ENCODE measurements at regions not wholly inside any gene's neighbourhood (a gene's known extent, or its start where the extent isn't known, plus 50 kb on each side); places are given as distances from the start of the nearest gene placed in this dataset.

- DNase-seq (ENCODE audit: low read depth), result no peak
These were observed 52.8 kb upstream of the FBXL7 start for GRCh38 chr5:15447209-15447608.

GRCh38 chr5:15446552-15446951, 53.4 kb upstream of the FBXL7 start:
- DNase-seq (ENCODE audit: low read depth), result no peak

DNA sequence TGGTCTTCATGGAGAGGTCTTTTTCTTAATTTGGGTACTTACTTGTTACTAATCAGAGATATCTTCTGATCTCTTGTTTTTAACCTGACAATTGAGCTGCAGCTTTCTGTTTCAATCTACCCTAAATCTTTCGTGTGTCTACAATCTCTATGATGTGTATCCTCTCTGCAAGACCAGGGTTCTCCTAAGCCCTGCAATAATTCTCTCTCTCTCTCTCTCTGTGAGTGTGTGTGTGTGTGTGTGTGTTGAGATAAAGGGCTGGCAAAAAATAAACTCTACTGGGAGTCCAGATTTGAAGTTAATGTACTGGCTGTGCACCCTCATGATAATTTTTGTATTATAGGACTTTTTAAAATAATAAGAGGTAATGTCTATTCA, 57.8 kb upstream of the FBXL7 start:
- no peak for DNase-seq (ENCODE audit: low read depth)

GRCh38 chr5:15441433-15442192, 58.4 kb upstream of the FBXL7 start:
- DNase-seq (ENCODE audit: low read depth), result no peak

- peak; percentile 19 for DNase-seq (ENCODE audit: low read depth)
These were observed 59.5 kb upstream of the FBXL7 start for GRCh38 chr5:15440434-15440833.

GRCh38 chr5:15439801-15440200, 60.2 kb upstream of the FBXL7 start:
- no peak for DNase-seq (ENCODE audit: low read depth)

- DNase-seq (ENCODE audit: low read depth), result no peak
These were observed 66.3 kb upstream of the FBXL7 start for GRCh38 chr5:15433709-15434108.

- no peak for DNase-seq (ENCODE audit: low read depth)
These were observed 68.1 kb upstream of the FBXL7 start for GRCh38 chr5:15431923-15432322.

DNA sequence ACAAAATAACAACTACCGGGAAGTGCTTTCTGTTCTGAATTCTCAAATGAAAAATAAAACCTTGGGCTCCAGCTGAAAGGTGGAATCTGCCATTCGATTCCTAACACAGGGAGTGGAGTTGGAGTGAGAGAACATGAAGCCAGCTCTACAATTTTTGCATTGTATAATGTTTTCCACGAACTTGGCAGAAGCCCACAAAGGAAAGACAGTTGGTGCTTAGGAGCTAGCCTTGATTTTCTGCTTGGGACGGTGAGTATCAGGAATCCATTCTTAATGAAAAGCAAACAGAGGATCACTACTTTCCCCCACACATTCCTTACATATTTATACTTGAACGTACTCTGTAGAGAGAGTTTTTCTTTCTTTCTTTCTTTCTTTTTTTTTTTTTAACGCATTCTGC, 74.2 kb upstream of the FBXL7 start:
- no peak for DNase-seq (ENCODE audit: low read depth)

GRCh38 chr5:15424769-15425168, 75.2 kb upstream of the FBXL7 start:
- DNase-seq (ENCODE audit: low read depth), result no peak

DNA sequence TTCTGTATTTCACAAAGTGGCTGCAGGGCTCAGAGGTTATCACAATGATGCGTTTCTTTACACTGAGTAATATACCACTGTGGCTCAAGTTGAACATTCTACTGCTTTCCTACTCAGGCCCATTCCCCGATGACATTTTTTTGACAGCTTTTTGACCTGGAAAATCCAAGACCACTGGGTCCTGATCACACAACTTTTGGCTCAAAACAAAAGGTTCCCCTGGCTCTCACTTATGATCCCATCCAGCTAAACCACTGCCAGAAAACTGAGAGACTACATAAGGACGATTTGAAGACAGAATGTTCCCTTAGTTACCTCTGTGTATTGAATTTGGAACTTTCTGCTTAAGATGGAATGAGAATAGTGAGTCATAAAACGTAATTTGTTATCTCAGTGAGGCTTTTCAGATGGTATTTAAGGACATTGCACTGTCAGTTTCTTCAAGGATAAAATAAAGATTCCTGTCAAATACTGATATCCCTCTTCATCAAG, 78.0 kb upstream of the FBXL7 start:
- DNase-seq (ENCODE audit: low read depth), result no peak

GRCh38 chr5:15421381-15421780, 78.6 kb upstream of the FBXL7 start:
- DNase-seq (ENCODE audit: low read depth), result no peak

GRCh38 chr5:15420201-15420600, 79.8 kb upstream of the FBXL7 start:
- no peak for DNase-seq (ENCODE audit: low read depth)

- no peak for DNase-seq (ENCODE audit: low read depth)
These were observed 82.8 kb upstream of the FBXL7 start for GRCh38 chr5:15417156-15417555.

GRCh38 chr5:15406478-15406877, 93.5 kb upstream of the FBXL7 start:
- no peak for DNase-seq (ENCODE audit: low read depth)

DNA sequence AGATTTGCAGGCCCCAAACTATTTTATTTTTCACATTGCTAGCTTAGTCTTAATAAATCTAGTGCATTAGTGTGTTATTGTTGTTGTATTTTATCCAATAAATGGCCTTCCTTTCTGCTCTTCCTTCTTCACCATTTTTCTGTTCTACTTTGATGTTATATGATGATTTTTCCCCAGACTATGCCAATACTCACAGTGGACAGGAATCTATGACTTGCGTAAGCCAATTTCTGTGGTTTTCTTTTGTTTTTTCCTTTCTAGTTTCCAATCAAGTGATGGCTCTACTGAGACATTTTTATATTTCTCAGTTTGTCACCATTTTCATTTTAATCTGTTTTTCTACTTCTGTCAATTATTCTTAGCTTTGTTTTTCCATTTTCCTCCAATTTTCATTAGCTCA, 106.8 kb upstream of the FBXL7 start:
- no peak for DNase-seq (ENCODE audit: low read depth)

DNA sequence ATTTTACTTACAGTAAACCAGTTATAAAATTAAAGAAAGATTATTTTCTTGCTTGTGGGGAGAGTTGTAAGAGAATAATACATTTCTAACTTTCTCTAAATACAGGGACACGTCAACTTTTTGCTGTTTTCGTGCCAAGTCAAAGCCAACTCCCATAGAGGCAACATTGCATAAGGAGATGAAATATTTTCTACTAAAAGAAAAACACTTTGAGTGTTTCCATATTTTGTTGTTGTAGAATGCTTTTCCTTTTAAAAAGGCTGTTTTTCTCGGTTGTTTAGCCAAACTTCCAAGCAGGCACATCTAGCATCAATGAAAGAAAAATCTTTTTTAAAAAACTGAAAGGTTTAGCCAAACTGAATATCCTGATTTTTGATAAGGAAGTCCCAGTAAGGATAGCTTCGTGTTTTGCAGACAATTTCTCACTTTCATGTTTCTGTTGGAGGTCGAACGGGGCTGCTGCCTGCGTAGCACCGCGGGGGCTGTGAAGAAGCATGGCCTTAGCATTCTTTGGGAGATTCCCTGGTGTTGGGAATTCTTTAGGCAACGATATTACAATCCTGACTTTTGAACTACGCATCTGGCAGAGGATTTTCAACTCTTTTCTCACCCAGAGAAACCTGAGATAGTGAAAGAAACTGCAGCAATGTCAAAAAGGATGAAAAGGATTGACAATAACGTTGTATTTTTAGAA, 108.1 kb upstream of the FBXL7 start:
- no peak for DNase-seq (ENCODE audit: low read depth)

GRCh38 chr5:15388866-15389265, 111.1 kb upstream of the FBXL7 start:
- no peak for DNase-seq (ENCODE audit: low read depth)

DNA sequence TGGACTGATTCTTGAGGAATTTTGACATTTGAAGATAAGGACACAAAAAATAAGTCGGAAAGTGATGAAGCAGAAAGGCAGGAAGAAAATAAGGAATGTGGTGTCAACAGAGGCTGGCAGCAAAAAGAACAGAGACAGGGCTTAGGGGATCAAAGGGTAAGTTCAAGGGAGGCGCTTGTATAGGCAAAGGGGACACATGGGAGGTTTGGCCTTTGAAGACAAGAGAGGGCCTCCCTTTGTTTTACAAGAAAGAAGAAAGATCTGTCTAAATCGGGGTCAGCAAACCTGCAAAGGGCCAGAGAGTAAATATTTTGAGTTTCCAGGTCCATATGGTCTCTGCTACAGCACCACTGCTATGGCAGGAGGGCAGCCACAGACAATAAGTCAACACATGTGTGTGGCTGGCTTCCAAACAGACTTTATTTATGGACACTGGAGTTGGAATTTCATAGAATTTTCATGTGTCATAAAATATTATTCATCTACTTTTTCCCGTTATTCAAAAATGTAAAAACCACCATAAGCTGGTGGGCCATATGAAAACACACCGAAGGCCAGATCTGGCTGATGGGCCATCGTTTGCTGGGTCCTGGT, 112.0 kb upstream of the FBXL7 start:
- no peak for DNase-seq (ENCODE audit: low read depth)

DNA sequence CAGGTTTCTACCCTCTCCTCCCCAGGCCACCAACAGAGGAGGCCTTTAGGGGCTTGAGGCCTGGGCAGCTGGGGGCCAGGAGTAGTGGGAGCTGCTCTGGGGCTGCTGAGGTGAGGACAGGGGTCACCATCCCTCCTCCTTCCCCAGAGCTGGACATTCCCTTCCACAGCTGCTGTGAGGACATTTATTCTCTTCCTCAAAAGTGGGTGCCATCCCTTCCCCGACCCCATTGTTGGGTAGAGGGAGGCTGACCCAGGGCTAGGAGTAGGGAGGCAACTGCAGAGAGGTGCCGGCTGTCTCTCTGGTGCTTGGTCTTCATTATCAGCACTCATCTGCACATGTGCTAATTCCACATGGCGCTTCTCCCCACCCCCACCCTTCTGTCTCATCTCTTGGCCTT, 113.9 kb upstream of the FBXL7 start:
- no peak for DNase-seq (ENCODE audit: low read depth)

DNA sequence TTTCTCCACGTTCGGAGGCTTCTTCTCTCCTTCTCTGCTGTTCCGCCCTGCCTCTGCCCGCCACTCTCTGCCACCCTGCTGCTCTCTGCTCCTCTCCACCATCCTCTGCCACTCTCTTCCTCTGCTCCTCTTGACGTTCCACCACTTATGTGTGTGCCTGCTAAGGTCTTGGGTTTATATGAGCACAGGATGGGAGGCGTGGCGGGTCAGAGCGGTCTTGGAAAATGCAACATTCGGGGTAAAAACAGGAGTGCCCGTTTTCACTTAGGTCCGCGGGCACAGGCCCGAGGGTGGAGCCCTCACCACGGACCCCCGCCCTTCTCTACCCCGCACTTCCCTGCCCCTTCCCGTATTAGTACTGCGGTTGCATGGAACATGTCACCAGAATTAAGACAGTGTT, 114.4 kb upstream of the FBXL7 start:
- DNase-seq (ENCODE audit: low read depth), result no peak

DNA sequence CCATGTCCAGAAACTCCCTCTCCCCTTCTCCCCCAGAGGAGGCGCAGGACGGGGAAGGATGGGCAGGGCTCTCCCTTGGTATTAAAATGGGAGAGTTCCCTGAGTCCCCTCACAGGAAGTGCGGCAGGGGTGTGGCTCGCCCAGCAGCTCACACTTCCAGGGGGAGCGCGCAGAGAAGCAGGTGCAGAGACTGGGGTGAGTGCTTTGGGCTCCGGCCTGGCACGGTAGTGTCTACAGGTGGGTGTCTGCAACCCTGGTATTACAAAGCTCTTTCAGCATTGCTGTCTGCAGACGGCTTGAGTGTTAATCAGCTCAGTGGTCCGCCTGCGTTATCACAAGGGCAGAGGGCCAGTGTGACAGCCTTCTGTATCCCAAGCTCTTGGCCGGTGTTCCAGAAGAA, 114.9 kb upstream of the FBXL7 start:
- no peak for DNase-seq (ENCODE audit: low read depth)

DNA sequence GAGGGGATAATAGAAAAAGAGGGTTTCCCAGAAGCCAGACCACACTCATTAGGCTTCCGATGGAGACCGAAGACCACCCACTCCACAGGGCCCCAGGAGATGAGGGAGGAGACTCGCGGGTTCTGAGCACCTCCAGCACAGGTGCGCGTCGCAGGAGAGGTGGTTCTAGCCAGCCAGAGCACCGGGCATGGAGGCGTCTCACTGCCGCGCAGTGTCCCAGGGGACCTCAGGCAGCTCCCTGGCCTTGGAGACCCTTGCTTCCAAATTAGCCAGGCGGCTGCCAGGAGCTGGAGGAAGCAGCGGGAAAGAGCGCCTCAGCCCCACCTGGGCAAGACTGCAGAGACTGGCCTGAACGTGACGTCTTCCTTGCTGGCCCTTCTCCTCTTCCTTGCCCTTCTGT, 115.4 kb upstream of the FBXL7 start:
- no peak for DNase-seq (ENCODE audit: low read depth)

Data from HT1080 (cell line).